ENCODE measurements at regions not wholly inside any gene's neighbourhood (a gene's known extent, or its start where the extent isn't known, plus 50 kb on each side); places are given as distances from the start of the nearest gene placed in this dataset.

GRCh38 chr1:81672766-81673165, 128.0 kb upstream of the ADGRL2 start:
- Histone ChIP-seq H2BK12ac (ENCODE audit: low read length in 2 of 2) (no peak overlapping the region), H3K36me3 (ENCODE audit: control insufficient read depth in 1 of 2, insufficient read depth in 2 of 2, low read depth in 1 of 2, low read length in 2 of 2) (no peaks in the 10 kb centered on the region), H2BK15ac (ENCODE audit: low read depth, poor library complexity, severe bottlenecking) (no peak overlapping the region), H3K4ac (ENCODE audit: low read depth in 1 of 2, low read length in 2 of 2) (no peak overlapping the region), H2BK120ac (ENCODE audit: low read depth, low read length) (no peak overlapping the region), H3K4me3 (ENCODE audit: insufficient read depth in 1 of 2, low read depth in 1 of 2, low read length in 2 of 2) (no peak overlapping the region), H2AFZ (ENCODE audit: low read depth, low read length) (no peak overlapping the region), H2AK5ac (ENCODE audit: low read length, severe bottlenecking) (no peak overlapping the region), H4K8ac (ENCODE audit: low read length) (no peak overlapping the region), H3K18ac (ENCODE audit: low read depth in 1 of 2, low read length in 2 of 2) (no peak overlapping the region), H3K9ac (ENCODE audit: low read length) (no peak overlapping the region), H3K14ac (ENCODE audit: low read length in 2 of 2) (no peak overlapping the region), H3K27me3 (ENCODE audit: control insufficient read depth in 1 of 2, insufficient read depth in 1 of 2, low read length in 2 of 2) (no peaks in the 10 kb centered on the region), H3K4me1 (ENCODE audit: control insufficient read depth, insufficient read depth, low read depth, low read length) (no peaks in the 10 kb centered on the region), H3K4me2 (ENCODE audit: low read length, poor library complexity, severe bottlenecking) (no peak overlapping the region), H3K79me1 (replicated peaks; ENCODE audit: low read length, poor library complexity, severe bottlenecking) (no peaks in the 10 kb centered on the region), H2BK5ac (ENCODE audit: low read depth, low read length, poor library complexity, severe bottlenecking) (no peak overlapping the region), H4K91ac (ENCODE audit: low read length) (no peak overlapping the region), H3K9me3 (ENCODE audit: control insufficient read depth, low read length) (no peaks in the 10 kb centered on the region), H3K27ac (ENCODE audit: low read length, poor library complexity, severe bottlenecking) (no peak overlapping the region), H3K23ac (ENCODE audit: low read length in 2 of 2) (no peak overlapping the region)
- DNase-seq = no peak

DNA sequence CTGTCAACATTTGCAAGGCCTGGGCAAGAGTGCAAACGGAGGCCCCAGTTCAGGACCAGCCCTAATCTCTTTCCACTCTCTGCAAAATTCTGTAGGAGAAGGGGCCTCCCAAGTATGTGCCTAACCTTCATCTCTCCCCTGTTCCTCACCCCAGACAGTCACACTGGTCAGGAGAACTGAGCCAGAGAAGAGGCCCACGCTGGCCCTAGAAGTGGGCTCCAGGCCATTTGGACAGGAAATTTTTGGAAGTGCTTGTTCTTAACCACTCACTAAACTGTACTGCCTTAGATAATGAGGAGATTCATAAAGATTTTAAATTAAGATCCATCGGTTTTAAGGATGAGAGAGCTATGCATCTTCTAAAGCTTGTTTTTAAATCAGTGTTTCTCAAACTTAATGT, 129.7 kb upstream of the ADGRL2 start:
- Histone ChIP-seq H2BK15ac (ENCODE audit: low read depth, poor library complexity, severe bottlenecking) (no peak overlapping the region), H3K4me1 (ENCODE audit: control insufficient read depth, insufficient read depth, low read depth, low read length) (no peaks in the 10 kb centered on the region), H2BK120ac (ENCODE audit: low read depth, low read length) (peak overlapping the region; percentile 27), H3K27ac (ENCODE audit: low read length, poor library complexity, severe bottlenecking) (no peak overlapping the region), H3K23ac (ENCODE audit: low read length in 2 of 2) (no peak overlapping the region), H2BK12ac (ENCODE audit: low read length in 2 of 2) (peak overlapping the region; percentile 7 to 93), H2AFZ (ENCODE audit: low read depth, low read length) (no peak overlapping the region), H2AK5ac (ENCODE audit: low read length, severe bottlenecking) (peak overlapping the region; percentile 17), H3K14ac (ENCODE audit: low read length in 2 of 2) (no peak overlapping the region), H3K4ac (ENCODE audit: low read depth in 1 of 2, low read length in 2 of 2) (no peak overlapping the region), H3K4me3 (ENCODE audit: insufficient read depth in 1 of 2, low read depth in 1 of 2, low read length in 2 of 2) (no peak overlapping the region), H3K79me1 (replicated peaks; ENCODE audit: low read length, poor library complexity, severe bottlenecking) (no peaks in the 10 kb centered on the region), H3K18ac (ENCODE audit: low read depth in 1 of 2, low read length in 2 of 2) (peak overlapping the region; percentile 44 to 83), H3K27me3 (ENCODE audit: control insufficient read depth in 1 of 2, insufficient read depth in 1 of 2, low read length in 2 of 2) (no peaks in the 10 kb centered on the region), H3K36me3 (ENCODE audit: control insufficient read depth in 1 of 2, insufficient read depth in 2 of 2, low read depth in 1 of 2, low read length in 2 of 2) (no peaks in the 10 kb centered on the region), H4K8ac (ENCODE audit: low read length) (peak overlapping the region; percentile 54), H3K9ac (ENCODE audit: low read length) (peak overlapping the region; percentile 76), H4K91ac (ENCODE audit: low read length) (no peak overlapping the region), H3K4me2 (ENCODE audit: low read length, poor library complexity, severe bottlenecking) (no peak overlapping the region), H2BK5ac (ENCODE audit: low read depth, low read length, poor library complexity, severe bottlenecking) (no peak overlapping the region), H3K9me3 (ENCODE audit: control insufficient read depth, low read length) (no peaks in the 10 kb centered on the region)
- DNase-seq = no peak
- WGBS = 100% methylated on average over 2 of the region's 3 CpGs

DNA sequence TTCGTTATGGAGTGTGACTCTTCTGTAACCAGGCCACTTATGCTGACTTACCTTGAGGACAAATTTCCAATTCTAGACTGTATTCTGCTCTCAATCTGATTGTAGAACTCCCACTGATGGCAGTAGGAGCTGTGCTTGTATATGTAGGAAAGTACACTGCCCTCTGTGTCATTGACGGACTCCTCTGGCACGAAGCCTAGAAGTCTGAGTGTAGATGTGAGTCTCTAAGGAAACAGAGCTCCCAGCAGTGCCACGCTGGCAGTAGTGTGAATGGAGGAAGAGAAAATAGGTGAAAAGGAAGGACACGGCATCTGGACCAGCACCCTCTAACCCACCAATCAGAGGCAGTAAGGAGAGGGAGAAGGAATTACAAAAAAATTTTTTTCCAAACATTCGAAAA, 130.4 kb upstream of the ADGRL2 start:
- Histone ChIP-seq H2BK15ac (ENCODE audit: low read depth, poor library complexity, severe bottlenecking) (no peak overlapping the region), H2AFZ (ENCODE audit: low read depth, low read length) (no peak overlapping the region), H3K4ac (ENCODE audit: low read depth in 1 of 2, low read length in 2 of 2) (peak overlapping the region in 1 of 2 experiments; percentile 8), H3K9me3 (ENCODE audit: control insufficient read depth, low read length) (no peaks in the 10 kb centered on the region), H2AK5ac (ENCODE audit: low read length, severe bottlenecking) (no peak overlapping the region), H2BK5ac (ENCODE audit: low read depth, low read length, poor library complexity, severe bottlenecking) (no peak overlapping the region), H4K8ac (ENCODE audit: low read length) (no peak overlapping the region), H2BK12ac (ENCODE audit: low read length in 2 of 2) (no peak overlapping the region), H3K14ac (ENCODE audit: low read length in 2 of 2) (no peak overlapping the region), H4K91ac (ENCODE audit: low read length) (no peak overlapping the region), H3K27me3 (ENCODE audit: control insufficient read depth in 1 of 2, insufficient read depth in 1 of 2, low read length in 2 of 2) (no peaks in the 10 kb centered on the region), H3K36me3 (ENCODE audit: control insufficient read depth in 1 of 2, insufficient read depth in 2 of 2, low read depth in 1 of 2, low read length in 2 of 2) (no peaks in the 10 kb centered on the region), H3K79me1 (replicated peaks; ENCODE audit: low read length, poor library complexity, severe bottlenecking) (no peaks in the 10 kb centered on the region), H3K4me2 (ENCODE audit: low read length, poor library complexity, severe bottlenecking) (no peak overlapping the region), H3K27ac (ENCODE audit: low read length, poor library complexity, severe bottlenecking) (no peak overlapping the region), H3K4me3 (ENCODE audit: insufficient read depth in 1 of 2, low read depth in 1 of 2, low read length in 2 of 2) (no peak overlapping the region), H3K18ac (ENCODE audit: low read depth in 1 of 2, low read length in 2 of 2) (peak overlapping the region in 1 of 2 experiments; percentile 61), H2BK120ac (ENCODE audit: low read depth, low read length) (peak overlapping the region; percentile 27), H3K9ac (ENCODE audit: low read length) (peak overlapping the region; percentile 76), H3K4me1 (ENCODE audit: control insufficient read depth, insufficient read depth, low read depth, low read length) (no peaks in the 10 kb centered on the region), H3K23ac (ENCODE audit: low read length in 2 of 2) (no peak overlapping the region)
- DNase-seq = peak; percentile 91
- 69% methylated on average over 6 of the region's 6 CpGs for WGBS

DNA sequence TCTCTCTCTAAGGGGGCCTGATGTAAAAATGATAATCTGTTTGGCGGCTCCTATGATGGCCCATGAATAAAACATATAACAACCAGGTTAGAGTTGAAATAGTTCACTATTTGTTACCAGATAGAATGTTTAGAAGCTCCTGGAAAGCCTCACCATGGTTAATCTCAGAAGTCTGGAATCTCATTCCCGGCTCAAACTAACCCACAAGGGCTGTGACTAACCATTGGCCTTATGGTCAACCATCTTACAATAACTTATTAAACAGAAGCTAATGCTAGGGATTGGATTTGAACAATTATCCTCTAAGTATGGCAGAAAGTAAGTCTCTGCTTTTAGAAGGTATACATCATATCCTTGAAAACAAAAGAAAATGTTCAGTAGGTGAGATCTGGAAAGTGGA, 134.1 kb upstream of the ADGRL2 start:
- H3K4me1 ChIP-seq (ENCODE audit: control insufficient read depth, insufficient read depth, low read depth, low read length) = no peaks in the 10 kb centered on the region
- peak; percentile 16 for DNase-seq
- WGBS = no CpG with 5 or more reads among the region's 2 CpGs
- H2AFZ ChIP-seq (ENCODE audit: low read depth, low read length) = no peak overlapping the region
- no peak overlapping the region for H3K4me2 ChIP-seq (ENCODE audit: low read length, poor library complexity, severe bottlenecking)
- H3K27ac ChIP-seq (ENCODE audit: low read length, poor library complexity, severe bottlenecking) = no peak overlapping the region
- H3K4ac ChIP-seq (ENCODE audit: low read depth in 1 of 2, low read length in 2 of 2) = no peak overlapping the region
- no peak overlapping the region for H2BK5ac ChIP-seq (ENCODE audit: low read depth, low read length, poor library complexity, severe bottlenecking)
- H3K9ac ChIP-seq (ENCODE audit: low read length) = no peak overlapping the region
- H4K91ac ChIP-seq (ENCODE audit: low read length) = no peak overlapping the region
- H2BK120ac ChIP-seq (ENCODE audit: low read depth, low read length) = no peak overlapping the region
- no peak overlapping the region for H2BK15ac ChIP-seq (ENCODE audit: low read depth, poor library complexity, severe bottlenecking)
- H3K14ac ChIP-seq (ENCODE audit: low read length in 2 of 2) = no peak overlapping the region
- no peaks in the 10 kb centered on the region for H3K27me3 ChIP-seq (ENCODE audit: control insufficient read depth in 1 of 2, insufficient read depth in 1 of 2, low read length in 2 of 2)
- H4K8ac ChIP-seq (ENCODE audit: low read length) = no peak overlapping the region
- H3K4me3 ChIP-seq (ENCODE audit: insufficient read depth in 1 of 2, low read depth in 1 of 2, low read length in 2 of 2) = no peak overlapping the region
- H2AK5ac ChIP-seq (ENCODE audit: low read length, severe bottlenecking) = no peak overlapping the region
- H3K79me1 ChIP-seq (replicated peaks; ENCODE audit: low read length, poor library complexity, severe bottlenecking) = no peaks in the 10 kb centered on the region
- no peaks in the 10 kb centered on the region for H3K9me3 ChIP-seq (ENCODE audit: control insufficient read depth, low read length)
- H3K36me3 ChIP-seq (ENCODE audit: control insufficient read depth in 1 of 2, insufficient read depth in 2 of 2, low read depth in 1 of 2, low read length in 2 of 2) = no peaks in the 10 kb centered on the region
- H2BK12ac ChIP-seq (ENCODE audit: low read length in 2 of 2) = no peak overlapping the region
- H3K18ac ChIP-seq (ENCODE audit: low read depth in 1 of 2, low read length in 2 of 2) = no peak overlapping the region
- no peak overlapping the region for H3K23ac ChIP-seq (ENCODE audit: low read length in 2 of 2)

Measured in mesenchymal stem cell (in vitro differentiated cells and primary cell).